ENCODE measurements at regions not wholly inside any gene's neighbourhood (a gene's known extent, or its start where the extent isn't known, plus 50 kb on each side); places are given as distances from the start of the nearest gene placed in this dataset.

DNA sequence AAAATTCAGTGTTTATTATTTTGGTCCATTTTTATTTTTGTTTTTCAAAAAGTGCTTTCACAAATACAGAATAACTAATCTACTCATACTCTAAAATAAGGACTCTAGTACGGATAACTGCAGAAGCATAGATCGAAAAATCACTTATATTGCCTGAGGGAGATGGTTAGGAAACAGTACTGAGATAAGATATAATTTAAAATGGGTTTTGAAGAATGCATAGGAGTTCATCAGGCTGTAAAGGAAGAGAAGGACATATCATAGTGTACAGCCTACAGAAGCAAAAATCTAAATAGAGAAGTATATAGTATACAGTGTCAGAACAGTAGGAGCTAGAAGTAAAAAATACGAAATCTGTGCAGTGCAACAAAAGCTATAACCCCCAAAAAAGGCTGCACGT lies 247.4 kb downstream of the SOX11 start:
- intact Hi-C loops (cut with DNase I), result no loop called here
- Histone ChIP-seq H3K36me3 (no peaks in the 10 kb centered on the region), H3K27me3 (no peaks in the 10 kb centered on the region), H3K4me3 (no peak overlapping the region), H3K9me3 (no peaks in the 10 kb centered on the region), H3K4me1 (no peaks in the 10 kb centered on the region), H3K27ac (no peak overlapping the region)
- TF ChIP-seq, protein P1, sequence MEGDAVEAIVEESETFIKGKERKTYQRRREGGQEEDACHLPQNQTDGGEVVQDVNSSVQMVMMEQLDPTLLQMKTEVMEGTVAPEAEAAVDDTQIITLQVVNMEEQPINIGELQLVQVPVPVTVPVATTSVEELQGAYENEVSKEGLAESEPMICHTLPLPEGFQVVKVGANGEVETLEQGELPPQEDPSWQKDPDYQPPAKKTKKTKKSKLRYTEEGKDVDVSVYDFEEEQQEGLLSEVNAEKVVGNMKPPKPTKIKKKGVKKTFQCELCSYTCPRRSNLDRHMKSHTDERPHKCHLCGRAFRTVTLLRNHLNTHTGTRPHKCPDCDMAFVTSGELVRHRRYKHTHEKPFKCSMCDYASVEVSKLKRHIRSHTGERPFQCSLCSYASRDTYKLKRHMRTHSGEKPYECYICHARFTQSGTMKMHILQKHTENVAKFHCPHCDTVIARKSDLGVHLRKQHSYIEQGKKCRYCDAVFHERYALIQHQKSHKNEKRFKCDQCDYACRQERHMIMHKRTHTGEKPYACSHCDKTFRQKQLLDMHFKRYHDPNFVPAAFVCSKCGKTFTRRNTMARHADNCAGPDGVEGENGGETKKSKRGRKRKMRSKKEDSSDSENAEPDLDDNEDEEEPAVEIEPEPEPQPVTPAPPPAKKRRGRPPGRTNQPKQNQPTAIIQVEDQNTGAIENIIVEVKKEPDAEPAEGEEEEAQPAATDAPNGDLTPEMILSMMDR (IDR thresholded peaks at IDR 0.05), result no peak
- WGBS, 2 donors, result 91 to 97% methylated on average over 4 of the region's 4 CpGs
- no peak for FAIRE-seq
- no peak for ATAC-seq
- no peak for DNase-seq

DNA sequence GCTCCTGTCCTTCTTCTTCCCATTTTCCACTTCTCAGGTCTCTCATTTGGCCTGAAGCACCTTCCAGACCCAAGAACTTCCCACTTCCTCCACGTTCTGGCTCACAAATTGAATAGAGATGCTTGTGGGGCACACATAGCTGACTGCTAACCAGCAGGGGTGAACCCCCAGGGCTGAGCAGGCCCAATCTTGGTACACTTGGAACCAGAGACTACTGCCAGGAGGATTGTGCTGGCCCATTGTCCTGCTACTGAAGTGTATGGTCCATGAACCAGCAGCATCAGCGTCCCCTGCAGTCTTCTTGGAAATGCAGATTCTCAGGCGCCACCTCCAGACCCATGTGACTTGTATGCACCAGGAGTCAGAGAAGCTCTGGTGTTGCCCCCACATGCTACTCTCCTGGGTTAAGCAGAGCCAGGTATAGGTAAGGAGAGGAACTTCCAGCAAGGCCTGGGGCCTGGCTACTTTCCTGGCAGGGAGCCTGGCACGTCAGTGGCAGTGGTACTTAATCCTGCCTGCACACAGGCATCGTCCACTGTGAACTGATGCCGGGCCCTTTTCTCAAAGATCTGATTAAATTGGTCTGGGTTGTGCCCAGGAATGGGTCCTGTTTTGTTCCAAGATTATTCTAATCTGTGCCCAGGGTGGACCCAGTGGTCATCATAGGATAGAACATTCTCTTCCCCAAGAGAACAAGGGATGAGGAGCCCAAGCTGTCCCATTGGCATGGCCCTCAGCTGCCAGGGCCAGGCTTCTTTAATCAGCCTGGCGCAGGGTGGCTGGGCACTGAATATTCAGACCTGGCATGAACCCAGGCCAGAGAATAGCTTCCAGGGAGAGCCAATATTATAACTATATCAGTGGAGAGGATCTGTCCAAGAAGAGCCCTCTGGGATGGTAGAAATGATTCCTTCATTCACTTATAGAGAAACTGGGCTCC lies 248.7 kb downstream of the SOX11 start:
- H3K27me3 ChIP-seq, result peaks cover 0 to 3% (median 0%) of the 10 kb centered on the region in 4 donors
- TF ChIP-seq, protein P1 (IDR thresholded peaks at IDR 0.05), result no peak
- H3K4me3 ChIP-seq, result no peak overlapping the region
- H3K9me3 ChIP-seq, result no peaks in the 10 kb centered on the region
- intact Hi-C loops (cut with DNase I), result no loop called here
- H3K36me3 ChIP-seq, result no peaks in the 10 kb centered on the region
- DNase-seq (no peak), ATAC-seq (no peak), FAIRE-seq (no peak)
- WGBS, 2 donors, result 76 to 87% methylated on average over 7 of the region's 7 CpGs
- no peak overlapping the region for H3K27ac ChIP-seq
- no peaks in the 10 kb centered on the region for H3K4me1 ChIP-seq

DNA sequence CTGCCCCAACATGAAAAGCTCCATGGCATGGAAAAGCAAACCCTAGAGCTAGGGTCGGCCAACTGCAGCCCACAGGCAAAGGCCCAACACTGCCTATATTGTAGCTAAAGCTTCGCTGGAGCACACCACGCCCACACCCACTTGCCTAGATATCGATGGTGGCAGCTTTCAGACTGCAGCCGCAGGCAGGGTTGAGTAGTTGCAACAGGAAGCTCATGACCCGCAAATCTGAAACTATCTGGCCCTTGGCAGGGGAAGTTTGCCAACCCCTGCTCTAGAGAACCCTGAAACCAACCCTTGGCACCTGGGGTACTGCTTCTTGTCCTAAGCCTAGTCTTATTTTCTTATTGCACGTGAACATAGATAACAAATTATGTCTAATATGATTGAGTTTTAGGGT lies 250.0 kb downstream of the SOX11 start:
- TF ChIP-seq, protein P1 (IDR thresholded peaks at IDR 0.05), result no peak
- WGBS, 2 donors, result 79 to 89% methylated on average over 7 of the region's 7 CpGs
- FAIRE-seq, result no peak
- H3K4me1 ChIP-seq, result no peaks in the 10 kb centered on the region
- H3K4me3 ChIP-seq, result no peak overlapping the region
- no peak overlapping the region for H3K27ac ChIP-seq
- peaks cover 0 to 3% (median 0%) of the 10 kb centered on the region in 4 donors for H3K27me3 ChIP-seq
- intact Hi-C loops (cut with DNase I), result no loop called here
- H3K36me3 ChIP-seq, result no peaks in the 10 kb centered on the region
- no peak for ATAC-seq
- DNase-seq, result no peak
- H3K9me3 ChIP-seq, result no peaks in the 10 kb centered on the region

DNA sequence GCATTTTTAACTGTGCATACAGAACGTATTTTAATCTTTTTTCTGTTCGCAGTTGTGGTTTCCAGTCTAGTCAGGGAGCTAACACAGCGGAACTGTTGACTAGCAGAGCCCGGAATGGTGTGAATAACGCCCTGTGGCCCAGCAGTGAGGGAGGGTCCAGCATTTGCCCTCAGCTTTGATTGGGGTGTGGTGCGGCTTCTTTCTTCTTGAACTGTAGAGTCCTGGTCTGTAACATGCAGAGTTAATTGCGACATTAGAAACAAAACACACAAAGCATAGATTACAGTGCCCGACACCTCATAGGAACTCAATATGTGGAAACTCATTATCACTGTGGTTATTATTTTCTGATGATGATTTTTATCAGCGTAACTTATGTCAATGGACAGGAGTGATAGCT lies 253.6 kb downstream of the SOX11 start:
- TF ChIP-seq, protein P1 (IDR thresholded peaks at IDR 0.05), result no peak
- FAIRE-seq (no peak), DNase-seq (no peak), ATAC-seq (no peak)
- intact Hi-C loops (cut with DNase I), result no loop called here
- H3K27me3 ChIP-seq, result peaks cover 0 to 3% (median 0%) of the 10 kb centered on the region in 4 donors
- no peak overlapping the region for H3K27ac ChIP-seq
- no peaks in the 10 kb centered on the region for H3K9me3 ChIP-seq
- no peak overlapping the region for H3K4me3 ChIP-seq
- no peaks in the 10 kb centered on the region for H3K4me1 ChIP-seq
- H3K36me3 ChIP-seq, result no peaks in the 10 kb centered on the region
- WGBS, 2 donors, result 79 to 82% methylated on average over 9 of the region's 9 CpGs

Data from pancreas (tissue), 10 donors.